ENCODE measurements at regions not wholly inside any gene's neighbourhood (a gene's known extent, or its start where the extent isn't known, plus 50 kb on each side); places are given as distances from the start of the nearest gene placed in this dataset.

- no peak for DNase-seq
- no peak overlapping the region for H3K27ac Mint-ChIP-seq
- no peak overlapping the region for H3K4me3 Mint-ChIP-seq
- H3K27me3 Mint-ChIP-seq = peaks cover 6 to 7% of the 10 kb centered on the region in 2 donors
- ATAC-seq (replicated peaks) = no peak
- no peaks in the 10 kb centered on the region for H3K4me1 Mint-ChIP-seq
- no peaks in the 10 kb centered on the region for H3K9me3 Mint-ChIP-seq
- H3K36me3 Mint-ChIP-seq = no peaks in the 10 kb centered on the region
Measured at GRCh38 chr11:19372381-19372780, 131.6 kb upstream of the E2F8 start.

GRCh38 chr11:19370100-19370861 is 129.5 kb upstream of the E2F8 start:
- H3K4me1 Mint-ChIP-seq = peaks cover 0 to 7% of the 10 kb centered on the region in 2 donors
- no peak for DNase-seq
- H3K27me3 Mint-ChIP-seq = peaks cover 6 to 7% of the 10 kb centered on the region in 2 donors
- no peaks in the 10 kb centered on the region for H3K9me3 Mint-ChIP-seq
- no peak for ATAC-seq (replicated peaks)
- H3K36me3 Mint-ChIP-seq = no peaks in the 10 kb centered on the region
- H3K4me3 Mint-ChIP-seq = no peak overlapping the region
- H3K27ac Mint-ChIP-seq = no peak overlapping the region

DNA sequence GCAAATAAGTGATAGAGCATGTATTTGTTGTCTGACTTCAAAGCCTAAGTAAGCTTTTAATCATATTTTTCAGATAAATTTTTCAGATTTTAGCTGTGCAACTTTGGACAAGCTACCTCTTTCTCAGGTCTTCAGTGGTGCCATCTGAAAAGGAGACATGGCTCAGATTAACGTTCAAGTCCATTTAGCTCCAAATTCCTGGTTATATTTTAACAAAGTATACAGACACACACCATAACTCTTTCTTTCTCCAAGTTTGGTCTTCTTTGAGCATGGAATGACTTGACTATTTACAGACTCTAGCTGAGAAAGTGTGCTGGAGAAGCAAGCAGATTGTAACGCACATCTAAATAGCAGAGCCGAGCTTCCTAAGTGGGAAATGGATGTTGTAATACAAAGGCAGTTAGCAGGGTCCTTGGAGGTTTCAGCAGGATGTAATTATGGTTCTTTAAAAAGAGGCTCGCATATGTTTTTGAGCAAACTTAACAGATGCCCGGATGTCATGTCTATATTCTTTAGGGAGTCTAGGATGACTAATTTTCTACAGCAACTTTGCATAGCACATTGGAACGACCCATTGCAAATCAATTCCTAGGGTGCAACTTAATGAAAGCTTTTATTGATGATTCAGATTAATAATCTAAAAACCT is 128.1 kb upstream of the E2F8 start:
- Mint-ChIP-seq H3K4me1 (peaks cover 0 to 7% of the 10 kb centered on the region in 2 donors), H3K27ac (no peak overlapping the region), H3K9me3 (no peaks in the 10 kb centered on the region), H3K36me3 (no peaks in the 10 kb centered on the region), H3K4me3 (no peak overlapping the region), H3K27me3 (peaks cover 0 to 8% of the 10 kb centered on the region in 2 donors)
- DNase-seq = no peak
- ATAC-seq (replicated peaks) = no peak

GRCh38 chr11:19366992-19367709 is 126.4 kb upstream of the E2F8 start:
- no peak overlapping the region for H3K4me3 Mint-ChIP-seq
- H3K36me3 Mint-ChIP-seq = no peaks in the 10 kb centered on the region
- peaks cover 0 to 1% of the 10 kb centered on the region in 2 donors for H3K9me3 Mint-ChIP-seq
- H3K27me3 Mint-ChIP-seq = peaks cover 0 to 4% of the 10 kb centered on the region in 2 donors
- no peak for ATAC-seq (replicated peaks)
- DNase-seq = no peak
- H3K4me1 Mint-ChIP-seq = peaks cover 0 to 7% of the 10 kb centered on the region in 2 donors
- no peak overlapping the region for H3K27ac Mint-ChIP-seq

GRCh38 chr11:19365743-19366410 is 125.1 kb upstream of the E2F8 start:
- Mint-ChIP-seq H3K4me3 (no peak overlapping the region), H3K4me1 (peaks cover 0 to 7% of the 10 kb centered on the region in 2 donors), H3K36me3 (no peaks in the 10 kb centered on the region), H3K27me3 (peaks cover 0 to 4% of the 10 kb centered on the region in 2 donors), H3K27ac (no peak overlapping the region), H3K9me3 (peaks cover 0 to 4% of the 10 kb centered on the region in 2 donors)
- DNase-seq (no peak), ATAC-seq (replicated peaks) (peak; percentile 33 to 34)

DNA sequence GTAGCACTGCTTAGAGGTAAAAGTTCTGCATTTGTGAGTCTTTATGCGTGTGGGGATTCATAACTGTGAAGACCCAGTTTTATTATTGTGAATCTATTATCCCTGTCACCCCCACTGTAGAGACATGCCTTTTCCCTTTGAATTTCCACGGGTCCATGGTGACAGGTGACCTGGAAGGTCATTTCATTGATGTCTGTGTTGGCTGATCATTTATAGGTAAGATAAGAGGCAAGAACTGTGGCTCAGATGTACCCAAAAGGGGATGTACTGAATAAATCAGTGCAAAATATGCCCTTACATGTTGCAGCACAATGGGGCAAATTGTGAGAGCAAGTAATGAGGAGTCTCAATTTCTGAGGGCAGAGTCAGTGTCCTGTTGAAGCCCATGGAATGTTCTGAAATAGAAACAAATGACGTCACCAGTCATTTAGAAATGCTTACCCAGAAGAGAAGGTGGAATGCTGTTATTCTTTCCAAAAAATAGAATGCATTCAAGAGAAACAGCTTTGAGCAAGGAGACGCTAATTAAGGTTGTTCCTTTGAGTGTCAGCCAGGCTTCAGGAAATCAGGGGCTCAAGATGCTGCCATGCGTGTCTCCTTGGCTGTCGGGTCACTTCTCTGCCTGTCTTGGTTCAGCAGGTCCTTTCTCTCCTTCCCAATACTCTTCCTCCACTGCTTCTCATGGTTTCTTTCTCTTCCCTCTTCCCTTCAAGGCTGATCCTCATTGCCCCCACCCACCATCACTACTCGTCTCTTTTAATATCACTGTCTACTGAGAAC is 118.7 kb upstream of the E2F8 start:
- H3K27ac Mint-ChIP-seq = no peak overlapping the region
- H3K9me3 Mint-ChIP-seq = peaks cover 0 to 4% of the 10 kb centered on the region in 2 donors
- H3K4me3 Mint-ChIP-seq = no peak overlapping the region
- peaks cover 17 to 21% of the 10 kb centered on the region in 2 donors for H3K27me3 Mint-ChIP-seq
- H3K36me3 Mint-ChIP-seq = no peaks in the 10 kb centered on the region
- H3K4me1 Mint-ChIP-seq = no peaks in the 10 kb centered on the region
- DNase-seq = no peak
- ATAC-seq (replicated peaks) = no peak

DNA sequence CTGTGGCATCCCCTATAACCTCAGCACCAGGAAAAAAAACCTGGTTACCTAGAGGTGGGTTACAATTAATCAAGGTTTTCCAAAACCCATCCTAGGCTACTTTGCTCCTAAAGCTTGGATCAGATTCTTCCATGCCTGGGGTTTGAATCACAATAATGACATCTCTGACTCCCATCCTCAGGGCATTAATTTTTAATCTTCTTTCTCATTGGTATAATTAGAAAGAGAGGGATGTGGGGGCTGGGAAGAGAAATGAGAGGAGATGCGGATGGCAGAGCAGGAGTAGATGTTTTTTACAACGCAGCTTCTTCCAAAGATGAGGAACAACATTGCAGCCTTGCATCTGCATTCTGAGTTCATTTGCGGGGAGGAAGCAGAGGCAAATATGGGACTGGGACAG is 117.2 kb upstream of the E2F8 start:
- Mint-ChIP-seq H3K27me3 (peaks cover 17% of the 10 kb centered on the region in 2 donors), H3K4me1 (no peaks in the 10 kb centered on the region), H3K9me3 (peaks cover 0 to 3% of the 10 kb centered on the region in 2 donors), H3K36me3 (no peaks in the 10 kb centered on the region), H3K4me3 (no peak overlapping the region), H3K27ac (no peak overlapping the region)
- DNase-seq (no peak), ATAC-seq (replicated peaks) (no peak)

DNA sequence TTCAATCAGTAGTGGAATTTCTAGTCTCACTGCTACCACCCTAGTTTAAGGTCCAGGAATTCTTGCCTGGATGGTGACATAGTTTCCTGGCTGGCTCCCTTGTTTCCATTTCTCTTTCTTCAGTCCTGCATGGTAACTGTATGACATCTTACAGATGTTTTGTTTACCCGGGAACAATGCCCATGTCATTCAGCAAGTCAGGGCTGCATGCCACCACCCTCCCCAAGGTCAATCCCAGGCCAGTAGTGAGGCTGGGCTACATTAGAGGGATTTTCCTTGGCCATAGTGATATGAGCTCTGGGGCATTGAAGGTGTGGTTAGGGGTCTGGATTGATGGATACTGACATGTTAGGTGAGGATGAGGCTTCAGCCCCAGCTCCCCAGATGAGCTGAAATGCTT is 114.9 kb upstream of the E2F8 start:
- peaks cover 30 to 31% of the 10 kb centered on the region in 2 donors for H3K27me3 Mint-ChIP-seq
- DNase-seq = no peak
- no peak overlapping the region for H3K27ac Mint-ChIP-seq
- H3K9me3 Mint-ChIP-seq = no peaks in the 10 kb centered on the region
- H3K36me3 Mint-ChIP-seq = no peaks in the 10 kb centered on the region
- no peak overlapping the region for H3K4me3 Mint-ChIP-seq
- H3K4me1 Mint-ChIP-seq = no peaks in the 10 kb centered on the region
- no peak for ATAC-seq (replicated peaks)

GRCh38 chr11:19353287-19353850 is 112.6 kb upstream of the E2F8 start:
- no peak overlapping the region for H3K27ac Mint-ChIP-seq
- no peak for DNase-seq
- peaks cover 46 to 52% of the 10 kb centered on the region in 2 donors for H3K27me3 Mint-ChIP-seq
- H3K9me3 Mint-ChIP-seq = no peaks in the 10 kb centered on the region
- no peaks in the 10 kb centered on the region for H3K36me3 Mint-ChIP-seq
- H3K4me1 Mint-ChIP-seq = no peaks in the 10 kb centered on the region
- no peak for ATAC-seq (replicated peaks)
- no peak overlapping the region for H3K4me3 Mint-ChIP-seq

DNA sequence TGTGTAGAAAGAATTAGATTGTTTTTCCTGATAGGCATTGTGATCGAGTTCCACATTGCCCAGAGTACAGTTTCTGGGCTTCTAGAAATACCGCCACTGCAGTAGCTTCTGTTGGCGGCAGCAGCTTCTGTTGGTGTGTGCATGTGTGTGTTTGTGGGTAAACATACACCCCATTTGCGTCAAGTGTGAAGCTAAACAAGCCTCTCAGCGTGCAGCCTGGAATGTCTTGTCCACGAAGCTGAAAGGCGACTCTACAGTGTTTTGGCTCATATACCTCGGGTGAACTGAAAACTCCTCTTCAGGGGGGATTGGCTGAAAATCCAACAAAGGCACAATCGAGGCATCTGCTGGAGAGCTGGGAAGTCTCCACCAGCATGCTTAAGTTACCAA is 112.0 kb upstream of the E2F8 start:
- Mint-ChIP-seq H3K36me3 (no peaks in the 10 kb centered on the region), H3K9me3 (no peaks in the 10 kb centered on the region), H3K27ac (no peak overlapping the region), H3K27me3 (peaks cover 43 to 50% of the 10 kb centered on the region in 2 donors), H3K4me3 (no peak overlapping the region), H3K4me1 (no peaks in the 10 kb centered on the region)
- DNase-seq (no peak), ATAC-seq (replicated peaks) (no peak)

GRCh38 chr11:19352072-19352770 is 111.5 kb upstream of the E2F8 start:
- H3K27me3 Mint-ChIP-seq = peaks cover 47 to 55% of the 10 kb centered on the region in 2 donors
- H3K36me3 Mint-ChIP-seq = no peaks in the 10 kb centered on the region
- ATAC-seq (replicated peaks) (no peak), DNase-seq (no peak)
- H3K4me3 Mint-ChIP-seq = no peak overlapping the region
- H3K27ac Mint-ChIP-seq = no peak overlapping the region
- no peaks in the 10 kb centered on the region for H3K4me1 Mint-ChIP-seq
- H3K9me3 Mint-ChIP-seq = no peaks in the 10 kb centered on the region

GRCh38 chr11:19351426-19351825 is 110.7 kb upstream of the E2F8 start:
- Mint-ChIP-seq H3K36me3 (no peaks in the 10 kb centered on the region), H3K4me1 (no peaks in the 10 kb centered on the region), H3K4me3 (no peak overlapping the region), H3K9me3 (no peaks in the 10 kb centered on the region), H3K27me3 (peaks cover 46 to 63% of the 10 kb centered on the region in 2 donors), H3K27ac (no peak overlapping the region)
- ATAC-seq (replicated peaks) (no peak), DNase-seq (no peak)

DNA sequence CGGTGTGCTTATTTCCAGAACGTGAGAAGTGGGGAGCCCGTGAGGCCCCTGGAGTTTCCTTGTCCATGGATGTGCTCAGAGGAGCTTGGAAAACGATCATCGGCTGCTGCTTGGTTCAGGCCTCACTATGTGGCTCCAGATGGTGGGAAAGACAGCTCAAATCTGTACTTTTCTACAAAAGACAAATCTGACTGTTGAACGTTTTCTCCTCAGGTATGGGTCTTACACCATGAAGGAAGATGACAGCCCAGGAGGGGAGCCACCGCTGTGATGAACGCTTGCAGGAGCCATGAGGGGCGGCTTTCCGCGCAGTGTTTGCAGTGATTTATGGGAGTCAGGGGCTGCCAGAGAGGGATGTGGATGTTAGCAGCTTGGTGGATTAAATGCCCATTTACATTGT is 109.4 kb upstream of the E2F8 start:
- H3K36me3 Mint-ChIP-seq = no peaks in the 10 kb centered on the region
- H3K4me3 Mint-ChIP-seq = no peak overlapping the region
- peaks cover 44 to 65% of the 10 kb centered on the region in 2 donors for H3K27me3 Mint-ChIP-seq
- H3K9me3 Mint-ChIP-seq = no peaks in the 10 kb centered on the region
- peaks cover 5 to 12% of the 10 kb centered on the region in 2 donors for H3K4me1 Mint-ChIP-seq
- DNase-seq (no peak), ATAC-seq (replicated peaks) (no peak)
- H3K27ac Mint-ChIP-seq = no peak overlapping the region
